ENCODE measurements at regions not wholly inside any gene's neighbourhood (a gene's known extent, or its start where the extent isn't known, plus 50 kb on each side); places are given as distances from the start of the nearest gene placed in this dataset.
A peak's percentile ranks its signal among the peaks of the same experiment; 100 is the strongest.

GRCh38 chr5:127229185-127229889 lies 61.3 kb upstream of the MEGF10 start:
- Histone ChIP-seq H3K4me1 (ENCODE audit: control insufficient read depth, insufficient read depth, low read length) (peaks cover 13% of the 10 kb centered on the region), H3K9me3 (ENCODE audit: control insufficient read depth, insufficient read depth, low read length) (no peaks in the 10 kb centered on the region), H3K27me3 (ENCODE audit: control insufficient read depth, insufficient read depth, low read length) (no peaks in the 10 kb centered on the region), H3K4me3 (ENCODE audit: low read length) (peak overlapping the region; percentile 57), H3K27ac (ENCODE audit: low read length) (peak overlapping the region; percentile 50), H3K36me3 (ENCODE audit: control insufficient read depth, insufficient read depth, low read length) (no peaks in the 10 kb centered on the region)
- intact Hi-C loops (cut with micrococcal nuclease), result no loop called here
- H3K27ac Mint-ChIP-seq, result peak overlapping the region in 1 of 2 donors; percentile 77
- no peaks in the 10 kb centered on the region for H3K36me3 Mint-ChIP-seq
- ATAC-seq (peak; percentile 73 to 81 (median 80)), DNase-seq (peak; percentile 33 to 69)
- peak overlapping the region; percentile 83 for H3K4me3 Mint-ChIP-seq
- no peaks in the 10 kb centered on the region for H3K27me3 Mint-ChIP-seq (ENCODE audit: low read depth in 2 of 2)
- no peaks in the 10 kb centered on the region for H3K9me3 Mint-ChIP-seq
- WGBS (ENCODE audit: insufficient coverage), result under 1% methylated on average over 61 of the region's 61 CpGs
- H3K4me1 Mint-ChIP-seq, result peaks cover 8 to 16% of the 10 kb centered on the region in 2 donors
- TF ChIP-seq, protein P1, sequence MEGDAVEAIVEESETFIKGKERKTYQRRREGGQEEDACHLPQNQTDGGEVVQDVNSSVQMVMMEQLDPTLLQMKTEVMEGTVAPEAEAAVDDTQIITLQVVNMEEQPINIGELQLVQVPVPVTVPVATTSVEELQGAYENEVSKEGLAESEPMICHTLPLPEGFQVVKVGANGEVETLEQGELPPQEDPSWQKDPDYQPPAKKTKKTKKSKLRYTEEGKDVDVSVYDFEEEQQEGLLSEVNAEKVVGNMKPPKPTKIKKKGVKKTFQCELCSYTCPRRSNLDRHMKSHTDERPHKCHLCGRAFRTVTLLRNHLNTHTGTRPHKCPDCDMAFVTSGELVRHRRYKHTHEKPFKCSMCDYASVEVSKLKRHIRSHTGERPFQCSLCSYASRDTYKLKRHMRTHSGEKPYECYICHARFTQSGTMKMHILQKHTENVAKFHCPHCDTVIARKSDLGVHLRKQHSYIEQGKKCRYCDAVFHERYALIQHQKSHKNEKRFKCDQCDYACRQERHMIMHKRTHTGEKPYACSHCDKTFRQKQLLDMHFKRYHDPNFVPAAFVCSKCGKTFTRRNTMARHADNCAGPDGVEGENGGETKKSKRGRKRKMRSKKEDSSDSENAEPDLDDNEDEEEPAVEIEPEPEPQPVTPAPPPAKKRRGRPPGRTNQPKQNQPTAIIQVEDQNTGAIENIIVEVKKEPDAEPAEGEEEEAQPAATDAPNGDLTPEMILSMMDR (IDR thresholded peaks at IDR 0.05), result no peak

DNA sequence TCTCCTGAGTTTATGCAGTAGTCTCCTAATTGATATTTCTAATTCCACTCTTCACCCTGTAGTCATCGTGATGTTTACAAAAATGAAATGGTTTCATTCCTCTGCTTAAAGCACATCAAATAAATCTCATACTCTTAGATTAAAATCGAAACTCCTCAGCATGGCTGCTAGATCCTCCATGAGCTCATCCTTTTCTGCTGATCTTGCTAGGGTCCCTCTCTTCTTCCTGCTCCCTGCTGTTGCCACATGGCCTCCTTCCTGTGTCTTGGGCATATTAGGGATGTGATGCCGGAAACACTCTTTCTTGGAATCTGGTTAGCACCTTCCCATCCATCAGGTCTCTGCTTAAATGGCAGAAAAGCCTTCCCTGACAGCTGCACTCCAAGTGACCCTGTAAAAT lies 59.5 kb upstream of the MEGF10 start:
- DNase-seq (no peak), ATAC-seq (no peak)
- TF ChIP-seq, protein P1 (IDR thresholded peaks at IDR 0.05), result no peak
- no peaks in the 10 kb centered on the region for H3K27me3 Mint-ChIP-seq (ENCODE audit: low read depth in 2 of 2)
- WGBS (ENCODE audit: insufficient coverage), result 94% methylated on average over 3 of the region's 3 CpGs
- Histone ChIP-seq H3K4me3 (ENCODE audit: low read length) (no peak overlapping the region), H3K4me1 (ENCODE audit: control insufficient read depth, insufficient read depth, low read length) (peaks cover 13% of the 10 kb centered on the region), H3K9me3 (ENCODE audit: control insufficient read depth, insufficient read depth, low read length) (no peaks in the 10 kb centered on the region), H3K36me3 (ENCODE audit: control insufficient read depth, insufficient read depth, low read length) (no peaks in the 10 kb centered on the region), H3K27ac (ENCODE audit: low read length) (no peak overlapping the region), H3K27me3 (ENCODE audit: control insufficient read depth, insufficient read depth, low read length) (no peaks in the 10 kb centered on the region)
- H3K36me3 Mint-ChIP-seq, result no peaks in the 10 kb centered on the region
- peak overlapping the region in 1 of 2 donors; percentile 9 for H3K27ac Mint-ChIP-seq
- intact Hi-C loops (cut with micrococcal nuclease), result no loop called here
- no peaks in the 10 kb centered on the region for H3K9me3 Mint-ChIP-seq
- peak overlapping the region; percentile 55 for H3K4me3 Mint-ChIP-seq
- peaks cover 8 to 16% of the 10 kb centered on the region in 2 donors for H3K4me1 Mint-ChIP-seq

GRCh38 chr5:127233590-127233989 lies 57.0 kb upstream of the MEGF10 start:
- Mint-ChIP-seq H3K4me1 (peaks cover 8 to 15% of the 10 kb centered on the region in 2 donors), H3K27me3 (ENCODE audit: low read depth in 2 of 2) (no peaks in the 10 kb centered on the region), H3K9me3 (no peaks in the 10 kb centered on the region)

More at GRCh38 chr5:127233590-127233989, 57.0 kb upstream of the MEGF10 start:
- H3K4me3 Mint-ChIP-seq, result no peak overlapping the region
- DNase-seq, result no peak
- Histone ChIP-seq H3K4me1 (ENCODE audit: control insufficient read depth, insufficient read depth, low read length) (peaks cover 13% of the 10 kb centered on the region), H3K27ac (ENCODE audit: low read length) (no peak overlapping the region), H3K36me3 (ENCODE audit: control insufficient read depth, insufficient read depth, low read length) (no peaks in the 10 kb centered on the region), H3K4me3 (ENCODE audit: low read length) (no peak overlapping the region), H3K9me3 (ENCODE audit: control insufficient read depth, insufficient read depth, low read length) (no peaks in the 10 kb centered on the region), H3K27me3 (ENCODE audit: control insufficient read depth, insufficient read depth, low read length) (no peaks in the 10 kb centered on the region)
- TF ChIP-seq, protein P1 (IDR thresholded peaks at IDR 0.05), result no peak
- no peak overlapping the region for H3K27ac Mint-ChIP-seq
- WGBS (ENCODE audit: insufficient coverage), result 81% methylated on average over 2 of the region's 3 CpGs
- ATAC-seq, result no peak
- H3K36me3 Mint-ChIP-seq, result no peaks in the 10 kb centered on the region
- intact Hi-C loops (cut with micrococcal nuclease), result no loop called here

Data from natural killer cell (primary cell).